NAMALWA (cell line): ENCODE measurements at regions not wholly inside any gene's neighbourhood (a gene's known extent, or its start where the extent isn't known, plus 50 kb on each side); places are given as distances from the start of the nearest gene placed in this dataset.
"Not testable (repeated sequence)": the region's sequence is repeated elsewhere in the genome, so short reads cannot be mapped to it uniquely, and the experiment has no call there.

Experiments
- DNase-seq: peaks from one replicate; pipeline ENCODE4 v3.0.0-alpha.2; 2015; ENCODE audit warnings: low spot score

DNA sequence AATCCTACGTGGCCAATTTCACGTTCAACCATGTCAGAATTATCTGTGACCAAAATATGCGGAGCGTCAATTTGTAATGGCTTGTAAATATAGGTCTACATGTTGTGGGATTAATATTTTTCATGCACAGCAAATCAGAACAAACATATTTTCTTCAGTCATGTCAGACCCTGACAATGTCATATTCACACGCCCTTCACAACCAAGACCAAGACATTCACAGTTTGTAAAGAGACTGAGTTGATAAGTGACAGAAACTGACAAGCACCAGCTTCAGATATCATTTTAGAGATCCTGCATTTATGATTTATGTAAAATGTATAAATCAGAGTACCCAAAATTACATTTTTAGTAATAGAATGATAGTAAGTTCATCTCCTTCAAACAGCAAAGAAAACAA lies 57.3 kb upstream of the NOVA1 start:
- DNase-seq: no peak

DNA sequence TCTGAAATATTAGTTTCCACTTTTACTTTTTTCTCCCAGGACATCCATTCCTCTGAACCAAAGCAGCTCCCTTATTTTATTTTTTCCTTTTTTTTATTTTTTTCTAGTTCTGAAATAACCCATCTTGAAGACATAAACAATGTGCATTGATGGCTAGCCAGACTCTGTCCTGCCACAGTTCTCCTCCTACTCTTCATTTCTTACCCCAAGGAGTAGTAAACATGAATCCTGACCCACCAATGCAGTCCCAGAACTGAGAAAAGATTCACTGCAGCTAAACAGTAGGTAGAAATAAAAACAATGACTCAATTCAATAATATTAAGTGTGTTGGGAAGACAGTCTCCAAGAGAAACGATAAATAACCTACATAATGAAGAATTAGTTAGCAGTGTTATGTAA lies 65.7 kb upstream of the NOVA1 start:
- DNase-seq: no peak

DNA sequence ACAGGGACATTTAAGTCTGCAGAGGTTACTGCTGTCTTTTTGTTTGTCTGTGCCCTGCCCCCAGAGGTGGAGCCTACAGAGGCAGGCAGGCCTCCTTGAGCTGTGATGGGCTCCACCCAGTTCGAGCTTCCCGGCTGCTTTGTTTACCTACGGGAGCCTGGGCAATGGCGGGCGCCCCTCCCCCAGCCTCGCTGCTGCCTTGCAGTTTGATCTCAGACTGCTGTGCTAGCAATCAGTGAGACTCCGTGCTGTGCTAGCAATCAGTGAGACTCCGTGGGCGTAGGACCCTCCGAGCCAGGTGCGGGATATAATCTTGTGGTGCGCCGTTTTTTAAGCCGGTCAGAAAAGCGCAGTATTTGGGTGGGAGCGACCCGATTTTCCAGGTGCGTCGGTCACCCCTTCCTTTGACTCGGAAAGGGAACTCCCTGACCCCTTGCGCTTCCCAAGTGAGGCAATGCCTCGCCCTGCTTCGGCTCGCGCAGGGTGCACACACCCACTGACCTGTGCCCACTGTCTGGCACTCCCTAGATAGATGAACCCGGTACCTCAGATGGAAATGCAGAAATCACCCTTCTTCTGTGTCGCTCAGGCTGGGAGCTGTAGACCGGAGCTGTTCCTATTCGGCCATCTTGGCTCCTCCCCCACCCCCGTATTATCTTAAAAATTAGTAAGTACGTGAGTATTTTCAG lies 81.0 kb upstream of the NOVA1 start:
- not testable (repeated sequence) for DNase-seq

DNA sequence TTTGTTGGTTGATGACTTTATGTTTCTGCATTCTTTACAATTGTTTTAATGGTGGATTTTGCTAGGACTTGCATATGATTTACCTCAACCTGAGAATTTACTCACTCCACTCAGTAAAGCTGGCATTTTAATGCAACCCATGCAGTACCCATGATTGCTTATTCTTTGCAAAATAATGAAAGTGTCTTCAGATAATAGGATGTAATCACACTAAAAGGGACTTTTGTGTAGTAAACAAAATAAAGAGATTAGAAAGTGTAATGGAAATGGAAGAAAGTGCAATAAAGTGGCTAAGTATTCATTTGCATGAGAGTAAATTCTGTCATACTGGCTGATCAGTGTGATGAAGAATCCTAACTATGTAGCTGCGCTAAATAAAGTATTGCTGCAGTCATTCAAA lies 87.6 kb upstream of the NOVA1 start:
- DNase-seq: no peak

DNA sequence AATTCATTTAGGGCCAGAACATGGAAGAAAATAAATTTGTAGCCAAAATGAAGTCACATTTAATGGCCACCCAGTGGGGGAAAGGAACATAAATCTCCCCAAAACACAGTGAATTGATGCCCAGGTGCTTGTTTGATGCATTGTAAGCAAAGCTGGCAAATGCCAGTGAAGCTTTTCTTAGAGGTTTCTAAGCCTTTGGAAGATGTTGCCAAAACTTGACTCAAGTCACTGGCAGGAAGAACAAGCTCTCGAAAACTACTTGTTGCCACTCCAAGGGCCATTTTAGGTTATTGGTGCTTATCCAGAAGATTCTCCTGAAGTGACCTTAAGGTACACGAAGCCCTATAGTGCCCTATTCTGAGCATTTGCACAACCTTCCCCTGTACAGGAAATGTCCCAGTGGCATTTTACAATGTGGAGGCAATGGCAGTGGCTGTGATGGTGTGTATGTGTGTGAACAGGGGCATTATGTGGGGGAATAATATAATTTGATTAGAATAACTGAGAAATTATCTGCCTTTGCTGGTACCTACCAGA lies 89.5 kb upstream of the NOVA1 start:
- no peak for DNase-seq

DNA sequence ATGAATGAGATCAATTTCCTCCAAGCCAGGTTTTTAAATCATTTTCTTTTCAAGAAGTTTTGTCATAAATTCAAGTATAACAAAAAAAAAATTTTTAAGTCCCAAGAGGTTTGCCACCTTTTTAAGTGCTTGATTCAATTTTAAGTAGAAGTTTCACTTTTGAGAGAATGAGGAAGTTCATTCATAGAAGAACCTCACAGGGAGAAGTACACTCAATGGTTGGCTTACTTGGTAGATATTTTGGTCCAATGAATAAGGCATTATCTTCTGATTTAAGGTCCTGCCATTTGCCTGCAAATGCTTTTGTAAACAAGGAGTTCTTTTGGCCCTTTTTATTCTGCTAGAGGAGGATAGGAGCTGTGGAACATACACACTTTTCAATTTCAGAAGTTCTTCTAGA lies 96.7 kb upstream of the NOVA1 start:
- peak; percentile 14 for DNase-seq

DNA sequence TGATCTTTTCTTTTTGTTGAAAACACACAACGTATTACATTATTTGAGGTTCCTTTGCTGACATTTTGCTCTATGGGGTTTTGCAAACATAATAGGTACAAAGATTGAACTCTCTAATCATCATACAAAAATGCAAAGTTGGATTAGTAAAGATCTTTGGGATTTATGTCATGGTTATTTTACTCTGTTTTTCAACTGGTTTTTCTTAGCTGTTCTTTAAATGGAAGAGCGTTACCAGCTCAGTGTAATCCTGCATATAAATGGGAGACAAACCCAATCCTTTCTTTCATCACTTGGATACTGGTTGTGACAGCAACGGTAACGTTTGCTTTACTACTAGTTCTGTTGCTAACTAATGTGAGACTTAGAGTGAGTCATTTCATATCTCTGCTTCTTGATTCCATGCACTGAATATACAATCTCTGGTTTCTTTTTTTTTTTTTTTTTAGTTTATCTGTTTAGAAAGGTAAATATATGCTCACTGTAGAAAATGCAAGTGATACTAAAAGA lies 104.9 kb upstream of the NOVA1 start:
- no peak for DNase-seq

DNA sequence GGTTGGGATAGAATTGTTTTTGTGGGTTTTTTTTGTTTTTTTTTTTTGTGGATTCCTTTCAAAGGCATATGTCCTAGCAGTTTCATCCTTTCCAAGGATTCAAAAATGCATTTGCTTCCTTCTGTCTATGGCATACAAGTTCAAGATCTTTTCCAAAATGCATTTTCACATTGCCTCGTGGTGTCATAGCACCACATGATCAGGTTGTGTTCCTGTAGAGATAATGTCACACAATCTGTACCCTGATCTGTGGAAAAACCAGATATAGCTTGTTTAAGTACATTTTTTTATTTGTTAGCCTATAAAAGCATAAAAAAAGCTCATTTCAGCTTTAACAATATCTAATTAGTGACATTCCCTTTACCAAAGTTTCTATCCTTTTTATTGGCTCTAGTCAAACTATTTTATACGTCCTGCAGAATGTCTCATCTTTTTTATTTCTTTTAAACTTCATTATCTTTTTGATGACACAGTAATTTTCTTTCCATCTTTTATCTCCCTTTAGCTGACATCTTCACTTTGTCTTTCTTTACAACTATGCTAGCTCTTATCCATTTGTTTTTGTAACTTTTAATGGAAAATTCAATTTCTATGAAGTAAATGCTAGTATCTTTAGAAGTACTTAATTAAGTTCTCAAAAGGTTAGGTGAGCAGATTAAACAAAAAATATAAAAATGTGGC lies 106.0 kb upstream of the NOVA1 start:
- no peak for DNase-seq

DNA sequence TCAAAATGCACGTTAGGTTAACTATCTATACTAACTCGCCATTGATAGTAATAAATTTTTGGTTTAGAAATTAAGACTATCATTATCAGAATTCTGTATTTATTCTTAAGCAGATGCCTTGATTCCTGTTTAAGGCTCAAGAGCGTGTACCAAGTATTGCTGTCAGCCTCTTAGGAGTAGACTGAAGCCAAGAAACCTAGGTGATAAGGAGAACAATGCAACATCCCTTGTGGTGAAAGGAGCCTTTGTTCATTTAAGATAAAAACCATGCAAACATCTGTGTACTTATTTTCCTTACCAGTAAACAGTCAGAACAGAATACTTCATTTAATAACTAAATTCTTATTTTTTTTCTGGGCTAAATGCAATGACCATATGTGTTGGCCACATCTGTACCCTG lies 109.4 kb upstream of the NOVA1 start:
- no peak for DNase-seq

DNA sequence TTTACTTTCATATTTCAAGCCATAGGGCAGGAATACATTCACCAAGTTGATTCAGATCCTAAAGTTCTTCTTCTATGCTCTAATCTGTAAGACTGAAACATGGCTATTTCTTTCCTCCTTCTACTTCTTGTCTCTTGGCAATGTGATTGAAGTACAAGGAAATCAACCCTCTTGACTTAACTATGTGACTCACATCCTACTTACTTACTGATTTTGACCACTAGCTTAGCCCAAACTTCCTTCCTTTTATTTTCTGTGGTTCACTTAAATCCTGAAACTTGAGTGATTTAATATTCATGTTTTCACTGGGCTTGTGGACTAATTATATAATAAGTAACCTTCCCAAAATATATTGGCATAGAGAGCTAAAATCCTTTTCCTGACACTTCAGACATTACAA lies 111.2 kb upstream of the NOVA1 start:
- DNase-seq: no peak

DNA sequence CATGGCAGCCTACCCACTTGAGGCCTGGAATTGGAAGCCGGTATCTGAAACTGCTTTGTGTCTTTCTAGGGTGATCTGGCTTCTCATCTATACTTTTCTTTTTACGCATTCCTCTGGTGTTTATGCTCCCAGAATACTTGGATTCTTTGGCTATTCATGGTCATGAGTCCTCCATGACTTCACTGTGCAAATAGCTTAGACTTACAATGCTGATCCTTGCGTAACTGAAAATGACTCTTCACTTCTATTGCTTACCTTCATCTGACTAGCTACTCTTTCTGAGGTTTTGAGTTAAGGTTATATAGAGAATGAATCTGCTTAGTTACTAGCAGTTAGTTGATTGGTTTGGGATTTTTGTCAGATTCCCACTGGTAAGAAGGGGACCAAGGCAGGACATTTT lies 121.7 kb upstream of the NOVA1 start:
- no peak for DNase-seq

DNA sequence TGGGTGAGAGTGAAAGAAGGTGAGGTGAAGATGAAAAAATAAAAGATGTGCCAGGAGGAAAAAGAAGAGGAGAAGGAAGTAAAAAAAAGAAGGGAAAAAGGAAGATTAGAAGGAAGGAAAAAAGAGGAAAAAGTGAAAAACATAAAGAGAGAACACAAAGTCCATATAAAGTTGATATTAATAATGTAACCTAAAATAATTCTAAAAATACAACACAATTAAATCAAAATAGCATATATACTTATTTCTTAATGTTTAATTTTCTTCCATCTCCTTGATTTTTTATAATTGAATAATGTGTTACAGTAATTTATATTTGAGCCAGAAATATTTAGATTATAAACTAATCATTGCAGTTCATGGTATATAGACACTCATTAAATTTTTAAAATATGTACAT lies 124.4 kb upstream of the NOVA1 start:
- no peak for DNase-seq

DNA sequence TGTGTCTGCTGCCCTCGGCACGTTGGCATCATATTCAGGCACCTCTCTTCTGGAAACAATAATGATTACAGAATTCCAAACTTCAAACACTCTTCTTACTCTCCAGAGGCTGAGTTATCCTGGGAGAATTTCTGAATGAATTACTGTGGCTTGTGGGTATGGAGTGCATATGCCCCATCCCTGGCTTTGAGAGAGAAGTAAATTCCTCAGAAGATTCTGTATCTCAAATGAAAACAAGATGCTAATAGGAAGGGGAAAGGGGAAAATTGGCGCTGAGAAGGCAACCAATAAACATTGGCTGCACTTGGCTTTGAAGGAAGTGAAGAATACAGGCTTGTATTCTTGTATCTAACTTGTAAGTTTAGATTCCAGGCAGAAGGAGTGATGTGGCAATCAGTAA lies 132.0 kb upstream of the NOVA1 start:
- no peak for DNase-seq

DNA sequence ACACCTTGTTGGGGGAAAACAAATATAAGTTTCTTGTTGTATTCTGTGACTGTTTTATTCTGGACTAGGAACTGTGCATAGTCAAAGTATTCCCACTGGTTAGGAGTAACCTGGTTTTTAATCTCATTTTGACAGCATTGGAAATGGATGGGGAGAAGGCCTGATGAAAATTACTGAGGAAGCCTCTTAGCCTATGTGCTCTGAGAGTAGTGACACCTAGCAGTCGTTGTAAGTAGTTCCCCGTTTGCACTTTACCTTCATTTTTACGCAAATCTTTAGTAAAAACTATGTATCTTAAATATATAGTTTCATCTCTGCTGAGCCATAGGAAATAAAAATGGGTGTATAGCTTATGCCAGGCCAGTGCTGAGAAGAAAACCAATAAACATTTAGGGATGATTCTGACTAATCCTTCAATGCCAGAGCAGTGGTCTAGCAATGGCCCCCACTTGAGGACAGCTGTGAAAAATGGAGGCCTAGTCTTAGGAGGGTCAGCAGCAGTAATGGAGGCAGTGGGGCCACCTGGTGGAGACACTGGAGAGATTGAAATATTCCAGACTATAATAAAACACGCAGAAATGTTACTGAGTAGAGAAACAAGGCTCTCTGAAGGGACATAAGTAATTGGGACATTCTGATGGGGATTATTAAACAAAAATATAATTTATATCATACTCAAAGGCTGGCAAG lies 133.2 kb upstream of the NOVA1 start:
- DNase-seq: peak; percentile 15

DNA sequence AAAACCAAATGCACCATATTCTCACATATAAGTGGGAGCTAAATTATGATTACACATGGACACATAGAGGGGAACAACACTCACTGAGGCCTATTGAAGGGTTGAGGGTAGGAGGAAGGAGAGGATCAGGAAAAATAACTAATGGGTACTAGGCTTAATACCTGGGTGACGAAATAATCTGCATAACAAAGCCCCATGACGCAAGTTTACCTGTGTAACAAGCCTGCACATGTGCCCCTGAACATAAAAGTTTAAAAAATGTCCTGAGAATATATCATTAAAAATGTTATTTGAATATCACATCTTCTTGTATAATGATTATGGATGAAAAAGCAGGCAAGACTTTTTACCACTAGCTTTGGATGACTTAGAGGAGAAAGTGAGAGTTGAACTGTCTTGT lies 138.0 kb upstream of the NOVA1 start:
- DNase-seq: no peak

DNA sequence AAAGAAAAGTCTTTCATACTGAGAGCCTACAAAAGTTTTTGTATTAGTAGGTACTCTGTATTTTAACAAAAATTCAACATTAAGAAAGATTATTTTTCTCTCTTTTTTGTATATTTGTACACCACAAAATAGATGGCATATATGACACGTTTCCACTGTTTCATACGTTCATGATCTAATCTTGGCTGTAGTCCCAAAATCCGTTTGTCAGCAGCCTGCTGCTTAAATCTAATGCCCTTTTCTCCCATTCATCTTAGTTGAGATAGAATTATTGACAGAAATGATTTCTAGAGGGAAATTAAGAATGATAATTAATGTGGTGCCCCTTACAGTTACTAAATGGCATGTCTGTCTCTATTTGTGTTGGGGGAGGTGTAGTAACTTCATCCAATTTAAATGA lies 140.7 kb upstream of the NOVA1 start:
- DNase-seq: no peak

DNA sequence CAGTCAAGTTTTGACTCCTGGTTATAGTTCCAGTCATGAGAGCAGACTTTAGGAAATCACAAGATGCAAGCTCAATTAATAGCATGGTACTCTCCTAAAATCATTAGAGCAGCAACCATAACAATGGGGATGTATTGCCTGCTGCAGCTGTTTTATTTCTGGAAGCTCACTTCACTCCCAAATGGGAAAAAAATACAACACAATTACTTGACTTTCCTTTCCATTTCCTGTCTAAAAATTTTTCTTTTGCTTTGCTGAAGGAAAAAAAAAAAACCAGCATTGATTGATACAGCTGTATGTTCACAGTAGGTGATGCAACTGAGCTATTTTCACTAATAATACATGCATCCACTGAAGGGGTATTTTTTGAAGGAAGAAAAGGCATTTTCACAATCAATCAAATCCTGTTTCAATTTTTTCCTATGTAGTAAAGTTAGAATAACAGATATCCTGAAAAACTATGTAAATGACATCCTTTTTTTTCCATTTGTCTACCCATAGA lies 143.9 kb upstream of the NOVA1 start:
- DNase-seq: no peak

DNA sequence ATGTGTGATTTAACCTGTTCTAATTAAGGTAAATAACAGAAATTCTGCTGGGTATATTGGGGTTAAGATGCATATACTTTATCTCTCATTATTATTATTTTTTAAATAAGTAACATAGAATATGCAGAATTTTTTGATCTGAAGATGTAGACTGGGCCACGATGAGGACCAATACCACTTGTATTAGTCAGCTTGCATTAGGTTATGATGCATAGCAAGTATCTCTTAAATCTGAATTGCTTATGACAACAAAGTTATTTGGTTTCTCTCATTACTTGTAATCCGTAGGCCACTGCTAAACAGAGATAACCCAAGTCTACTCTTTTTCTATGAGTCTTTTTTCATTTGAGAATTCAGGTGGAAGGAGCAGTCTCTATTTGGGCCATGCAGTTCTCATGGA lies 145.5 kb upstream of the NOVA1 start:
- DNase-seq: no peak

DNA sequence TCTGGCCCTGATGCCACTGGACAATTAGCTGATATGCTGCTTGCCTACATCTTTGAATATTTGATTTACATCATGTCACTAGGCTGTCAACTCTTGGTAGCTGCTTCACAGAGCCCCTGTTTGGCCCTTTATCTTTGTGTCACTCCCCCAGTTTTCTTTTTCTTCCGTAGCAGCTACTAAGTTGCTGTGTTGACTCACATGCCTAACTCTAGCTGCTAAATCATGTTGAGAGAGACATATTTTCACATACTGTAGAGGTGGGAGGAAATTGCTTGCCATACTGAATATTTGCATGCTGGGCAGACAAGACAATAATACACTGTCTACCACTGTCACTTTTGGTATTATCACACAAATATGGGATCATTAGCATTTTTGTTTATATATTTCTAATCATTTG lies 147.1 kb upstream of the NOVA1 start:
- DNase-seq: no peak

DNA sequence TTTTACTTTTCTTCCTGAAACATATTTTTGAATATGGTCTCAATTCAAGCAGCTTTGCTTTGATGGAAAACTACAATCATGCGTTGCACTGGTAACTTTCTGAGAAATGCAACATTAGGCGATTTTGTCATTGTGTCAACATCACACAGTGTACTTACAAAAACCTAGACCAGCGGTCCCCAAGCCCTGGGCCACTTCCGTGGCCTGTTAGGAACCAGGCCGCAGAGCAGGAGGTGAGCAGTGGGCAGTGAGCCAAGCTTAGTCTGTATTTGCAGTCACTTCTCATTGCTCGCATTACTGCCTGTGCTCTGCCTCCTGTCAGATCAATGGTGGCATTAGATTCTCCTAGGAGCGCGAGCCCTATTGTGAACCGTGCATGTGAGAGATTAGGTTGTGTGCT lies 163.7 kb upstream of the NOVA1 start:
- no peak for DNase-seq

DNA sequence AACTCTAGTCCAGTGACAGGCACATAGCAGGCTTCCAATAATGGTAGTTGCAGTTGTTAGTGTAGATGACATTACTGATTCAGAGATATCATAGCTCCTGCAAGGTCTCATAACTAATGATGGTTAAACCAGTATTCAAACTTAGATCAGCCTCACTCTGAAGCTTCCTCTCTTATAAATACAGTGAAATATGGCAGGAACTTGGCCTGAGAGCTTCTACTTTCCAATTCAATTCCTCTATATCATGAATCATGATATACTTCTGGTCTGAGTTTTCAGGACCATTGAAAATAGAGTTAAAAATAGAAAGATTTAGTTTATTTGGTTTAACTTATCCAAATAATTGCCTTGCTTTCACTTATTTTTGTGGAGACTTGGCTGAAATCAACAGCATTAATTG lies 167.5 kb upstream of the NOVA1 start:
- no peak for DNase-seq

DNA sequence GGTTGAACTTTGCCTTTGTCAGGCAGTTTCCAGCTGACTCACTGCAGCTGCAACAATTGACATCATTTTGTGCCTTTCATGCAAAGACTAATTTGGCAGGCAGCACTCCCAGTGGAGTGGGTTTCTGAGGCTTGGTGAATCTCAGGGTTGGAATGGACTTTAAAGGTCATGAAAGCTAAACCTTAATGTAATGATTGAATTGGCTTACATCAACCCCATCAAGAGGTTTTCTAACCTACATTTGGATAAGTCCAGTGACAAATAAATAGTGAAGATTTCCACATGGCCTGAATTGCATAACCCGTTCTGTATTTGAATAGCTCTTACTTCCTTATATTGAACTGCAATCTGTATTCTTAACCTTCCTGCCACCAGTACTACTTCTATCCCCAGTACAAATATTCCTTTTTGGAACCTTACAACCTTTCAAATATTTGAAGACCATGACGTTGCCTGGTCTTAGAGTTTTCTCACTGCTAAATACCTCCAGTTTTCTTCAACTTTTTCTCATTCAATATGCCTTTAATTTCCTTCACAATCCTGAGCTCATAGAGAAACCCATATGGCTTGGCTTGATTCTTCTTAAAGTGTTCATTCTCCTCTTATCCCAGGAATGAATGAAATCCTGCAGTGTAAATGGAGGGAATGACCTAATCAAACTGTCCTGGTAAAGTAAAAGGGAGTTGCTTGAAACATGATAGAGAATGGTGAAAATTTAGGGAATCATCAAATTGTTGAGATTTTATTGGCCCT lies 168.1 kb upstream of the NOVA1 start:
- DNase-seq: no peak
